H1 (cell line): ENCODE measurements at regions not wholly inside any gene's neighbourhood (a gene's known extent, or its start where the extent isn't known, plus 50 kb on each side); places are given as distances from the start of the nearest gene placed in this dataset.

ENCODE experiments used
- EP300 ChIP-seq, 2 experiments: IDR thresholded peaks; 1 replicate in 1 of 2; 2 replicates in 1 of 2; pipeline ENCODE4 v1.6.1; 2011 to 2012; ENCODE audit warnings: low read depth in 2 of 2, low read length in 2 of 2, mild to moderate bottlenecking in 2 of 2, borderline replicate concordance in 1 of 2, inconsistent platforms in 1 of 2, moderate library complexity in 1 of 2
- GABPA ChIP-seq: IDR thresholded peaks from 2 replicates; pipeline ENCODE4 v1.6.1; 2011; ENCODE audit warnings: mild to moderate bottlenecking, low read length, moderate library complexity, borderline replicate concordance; ENCODE audit not compliant: insufficient read depth
- KDM4A ChIP-seq: IDR thresholded peaks from one replicate; pipeline ENCODE4 v1.7.1; 2012; ENCODE audit warnings: low read depth, mild to moderate bottlenecking, moderate library complexity, low read length, inconsistent platforms; ENCODE audit not compliant: severe bottlenecking
- SUZ12 ChIP-seq: fragments of 200-600 bp; sonication (generic); IDR thresholded peaks from 2 replicates; pipeline ENCODE4 v1.6.1; 2012; ENCODE audit warnings: mild to moderate bottlenecking, inconsistent platforms, low read length, moderate library complexity, mixed read lengths
- ZNF274 ChIP-seq: IDR thresholded peaks from 2 replicates; pipeline ENCODE4 v1.7.0; 2012; ENCODE audit warnings: low read length, borderline replicate concordance; ENCODE audit errors: extremely low read depth

GRCh38 chr6:20314866-20315845 is 86.5 kb upstream of the E2F3 start (continued):
- TF ChIP-seq ZNF274 (no peak), GABPA (no peak), SUZ12 (no peak), KDM4A (no peak), EP300 (IDR thresholded peaks at IDR 0.05; ENCODE audit: borderline replicate concordance in 1 of 2, low read depth in 2 of 2, low read length in 2 of 2) (no peak)
